OCI-LY1 (cell line): ENCODE measurements at regions not wholly inside any gene's neighbourhood (a gene's known extent, or its start where the extent isn't known, plus 50 kb on each side); places are given as distances from the start of the nearest gene placed in this dataset.
"Not testable (repeated sequence)": the region's sequence is repeated elsewhere in the genome, so short reads cannot be mapped to it uniquely, and the experiment has no call there.

Source experiments
- H2AFZ ChIP-seq: fragments of 200-600 bp; sonication (generic), shearing (Covaris generic); 2 replicates; pipeline ENCODE4 v1.6.0; 2014; ENCODE audit warnings: antibody characterized with exemption, mild to moderate bottlenecking, low read length
- H3F3A ChIP-seq: fragments of 200-600 bp; sonication (generic), shearing (Covaris generic); 2 replicates; pipeline ENCODE4 v1.6.0; 2014; ENCODE audit warnings: mild to moderate bottlenecking, antibody characterized with exemption, low read length, moderate library complexity; ENCODE audit not compliant: insufficient read depth
- H3K27ac ChIP-seq: fragments of 200-600 bp; sonication (generic); 2 replicates; pipeline ENCODE4 v1.5.1; 2014; ENCODE audit warnings: low read length, mixed run types, mild to moderate bottlenecking, low read depth; ENCODE audit not compliant: poor library complexity, severe bottlenecking
- H3K27me3 ChIP-seq: fragments of 200-600 bp; sonication (generic); 2 replicates; pipeline ENCODE4 v1.6.0; 2014; ENCODE audit warnings: antibody characterized with exemption, mild to moderate bottlenecking, low read length, moderate library complexity; ENCODE audit not compliant: insufficient read depth
- H3K36me3 ChIP-seq: fragments of 200-600 bp; sonication (generic); 2 replicates; pipeline ENCODE4 v1.6.1; 2014; ENCODE audit warnings: mild to moderate bottlenecking, antibody characterized with exemption, low read length, moderate library complexity, mixed read lengths; ENCODE audit not compliant: insufficient read depth
- H3K4me1 ChIP-seq: fragments of 200-600 bp; sonication (generic); 2 replicates; pipeline ENCODE4 v1.5.1; 2014; ENCODE audit warnings: mild to moderate bottlenecking, low read length, moderate library complexity; ENCODE audit not compliant: insufficient read depth, severe bottlenecking
- H3K4me2 ChIP-seq: fragments of 200-600 bp; sonication (generic), shearing (Covaris generic); 2 replicates; pipeline ENCODE4 v1.6.1; 2014; ENCODE audit warnings: low read length
- H3K4me3 ChIP-seq: fragments of 200-600 bp; sonication (generic); 2 replicates; pipeline ENCODE4 v1.5.1; 2014; ENCODE audit warnings: low read length, low read depth, mild to moderate bottlenecking, mixed read lengths; ENCODE audit not compliant: poor library complexity, severe bottlenecking
- H3K79me2 ChIP-seq: fragments of 200-600 bp; shearing (Covaris generic); 2 replicates; pipeline ENCODE4 v1.6.1; 2016; ENCODE audit warnings: mixed run types, low read length, mixed read lengths; ENCODE audit not compliant: insufficient read depth
- H3K9ac ChIP-seq: fragments of 200-600 bp; sonication (generic), shearing (Covaris generic); 2 replicates; pipeline ENCODE4 v1.6.1; 2014; ENCODE audit warnings: mild to moderate bottlenecking, low read length, mixed read lengths
- H3K9me2 ChIP-seq: fragments of 200-600 bp; sonication (generic), shearing (Covaris generic); 2 replicates; pipeline ENCODE4 v1.6.1; 2014; ENCODE audit warnings: low read depth, mild to moderate bottlenecking, low read length, mixed read lengths
- H3K9me3 ChIP-seq: fragments of 200-600 bp; shearing (Covaris generic); 2 replicates; pipeline ENCODE4 v1.6.1; 2014; ENCODE audit warnings: low read length, mixed read lengths
- H4K20me1 ChIP-seq: fragments of 200-600 bp; sonication (generic), shearing (Covaris generic); 2 replicates; pipeline ENCODE4 v1.6.0; 2016; ENCODE audit warnings: mild to moderate bottlenecking, low read length; ENCODE audit not compliant: insufficient read depth
- EZH2 ChIP-seq: fragments of 200-600 bp; sonication (generic), shearing (Covaris generic); IDR thresholded peaks from 2 replicates; pipeline ENCODE4 v1.8.0; 2017; ENCODE audit warnings: borderline replicate concordance, mixed run types, mild to moderate bottlenecking, antibody characterized with exemption, low read length, moderate library complexity, mixed read lengths
- TF ChIP-seq, protein P1 (sequence below): fragments of 200-600 bp; sonication (generic), shearing (Covaris generic); IDR thresholded peaks from 2 replicates; pipeline ENCODE4 v1.5.1; 2017; ENCODE audit warnings: mild to moderate bottlenecking, antibody characterized with exemption, low read length, moderate library complexity, mixed read lengths

DNA sequence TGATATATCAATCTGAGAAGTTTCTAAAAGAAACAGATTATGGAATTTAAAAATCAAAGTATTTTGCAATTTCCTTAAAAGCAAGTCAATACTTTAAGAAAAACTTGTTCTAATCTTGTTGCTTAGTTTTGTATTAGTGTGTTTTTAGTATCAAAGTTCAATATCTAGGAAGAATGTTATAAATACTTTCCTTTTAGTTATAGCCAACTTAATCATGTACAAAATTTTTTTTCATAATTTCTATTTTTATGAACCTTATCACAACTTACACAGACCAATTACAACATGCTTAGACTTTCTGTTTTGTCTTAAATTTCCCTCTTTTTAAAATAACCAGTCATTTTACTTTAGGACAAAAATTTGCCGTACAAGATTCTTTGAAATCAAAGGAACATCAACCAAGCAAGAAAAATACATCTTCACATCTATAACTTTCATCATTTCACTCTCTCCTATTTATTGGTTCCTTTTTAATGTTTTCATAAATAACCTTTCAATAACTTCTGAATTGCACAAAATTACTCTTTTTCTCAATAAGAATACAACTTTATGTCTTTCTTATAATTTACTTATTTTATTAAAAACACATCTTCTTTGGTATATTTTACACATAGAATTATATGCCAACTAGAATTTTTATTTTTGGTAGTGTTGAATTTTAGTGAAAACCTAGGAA lies 308.2 kb upstream of the GLI3 start:
- no peaks in the 10 kb centered on the region; the same call in 1 of the 2 replicates for H4K20me1 ChIP-seq
- no peak overlapping the region for H3K9ac ChIP-seq
- H3K4me3 ChIP-seq: no peak overlapping the region
- H3K9me3 ChIP-seq: peaks cover 18% of the 10 kb centered on the region
- no peaks in the 10 kb centered on the region for H3K79me2 ChIP-seq
- no peak overlapping the region for H2AFZ ChIP-seq
- no peak overlapping the region for H3K27ac ChIP-seq
- TF ChIP-seq, protein P1, sequence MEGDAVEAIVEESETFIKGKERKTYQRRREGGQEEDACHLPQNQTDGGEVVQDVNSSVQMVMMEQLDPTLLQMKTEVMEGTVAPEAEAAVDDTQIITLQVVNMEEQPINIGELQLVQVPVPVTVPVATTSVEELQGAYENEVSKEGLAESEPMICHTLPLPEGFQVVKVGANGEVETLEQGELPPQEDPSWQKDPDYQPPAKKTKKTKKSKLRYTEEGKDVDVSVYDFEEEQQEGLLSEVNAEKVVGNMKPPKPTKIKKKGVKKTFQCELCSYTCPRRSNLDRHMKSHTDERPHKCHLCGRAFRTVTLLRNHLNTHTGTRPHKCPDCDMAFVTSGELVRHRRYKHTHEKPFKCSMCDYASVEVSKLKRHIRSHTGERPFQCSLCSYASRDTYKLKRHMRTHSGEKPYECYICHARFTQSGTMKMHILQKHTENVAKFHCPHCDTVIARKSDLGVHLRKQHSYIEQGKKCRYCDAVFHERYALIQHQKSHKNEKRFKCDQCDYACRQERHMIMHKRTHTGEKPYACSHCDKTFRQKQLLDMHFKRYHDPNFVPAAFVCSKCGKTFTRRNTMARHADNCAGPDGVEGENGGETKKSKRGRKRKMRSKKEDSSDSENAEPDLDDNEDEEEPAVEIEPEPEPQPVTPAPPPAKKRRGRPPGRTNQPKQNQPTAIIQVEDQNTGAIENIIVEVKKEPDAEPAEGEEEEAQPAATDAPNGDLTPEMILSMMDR: no peak
- TF ChIP-seq EZH2: no peak
- no peaks in the 10 kb centered on the region for H3F3A ChIP-seq
- no peak overlapping the region for H3K4me2 ChIP-seq
- H3K27me3 ChIP-seq: no peaks in the 10 kb centered on the region
- no peaks in the 10 kb centered on the region for H3K36me3 ChIP-seq
- H3K9me2 ChIP-seq: no peaks in the 10 kb centered on the region
- no peaks in the 10 kb centered on the region for H3K4me1 ChIP-seq

DNA sequence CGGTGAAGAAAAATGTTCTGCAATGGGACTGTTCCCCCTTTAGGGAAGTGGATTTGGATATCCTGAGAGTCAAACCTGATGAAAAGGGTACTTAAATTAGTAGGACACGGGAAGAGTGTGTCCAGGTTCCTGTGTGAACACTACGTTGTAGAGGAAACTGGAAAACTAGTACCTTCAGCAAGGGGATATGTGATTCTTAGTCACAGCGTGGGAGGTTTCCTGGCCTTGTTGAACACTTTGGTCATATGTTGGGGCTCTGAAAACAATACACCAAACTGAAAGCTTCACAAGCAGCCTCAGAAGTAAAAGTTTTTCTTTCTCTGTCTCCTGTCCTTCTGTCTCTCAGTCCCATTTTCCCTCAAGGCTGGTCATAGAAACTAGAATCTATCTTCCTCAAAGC lies 306.9 kb upstream of the GLI3 start:
- peaks cover 18% of the 10 kb centered on the region for H3K9me3 ChIP-seq
- no peak overlapping the region for H3K4me3 ChIP-seq
- H3K9ac ChIP-seq: no peak overlapping the region
- H3K4me2 ChIP-seq: no peak overlapping the region
- no peaks in the 10 kb centered on the region for H3K36me3 ChIP-seq
- no peak overlapping the region for H2AFZ ChIP-seq
- H3K27me3 ChIP-seq: no peaks in the 10 kb centered on the region
- H3K79me2 ChIP-seq: no peaks in the 10 kb centered on the region
- TF ChIP-seq, protein P1: no peak
- TF ChIP-seq EZH2: no peak
- H4K20me1 ChIP-seq: no peaks in the 10 kb centered on the region; the same call in 1 of the 2 replicates
- no peaks in the 10 kb centered on the region for H3F3A ChIP-seq
- no peaks in the 10 kb centered on the region for H3K4me1 ChIP-seq
- no peak overlapping the region for H3K27ac ChIP-seq
- no peaks in the 10 kb centered on the region for H3K9me2 ChIP-seq

DNA sequence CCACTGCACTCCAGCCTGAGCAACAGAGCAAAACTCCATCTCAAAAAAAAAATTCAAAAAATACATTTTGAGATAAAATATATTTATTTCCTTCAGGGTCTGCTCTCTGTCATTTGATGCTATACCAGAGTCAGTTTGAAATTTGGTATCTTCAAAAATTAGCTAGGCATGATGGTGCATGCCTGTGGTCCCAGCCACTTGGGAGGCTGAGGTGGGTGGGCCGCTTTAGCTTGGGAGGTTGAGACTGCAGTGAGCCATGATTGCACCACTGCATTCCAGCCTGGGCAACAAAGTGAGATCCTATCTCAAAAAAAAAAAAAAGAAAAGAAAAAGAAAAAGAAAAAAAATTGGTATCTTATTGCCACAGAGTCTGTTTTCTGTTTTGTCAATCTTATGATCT lies 305.4 kb upstream of the GLI3 start:
- H4K20me1 ChIP-seq, H3K79me2 ChIP-seq, H3K27ac ChIP-seq, H3K9me2 ChIP-seq, H3K36me3 ChIP-seq, H3K4me2 ChIP-seq, H3K9ac ChIP-seq, H2AFZ ChIP-seq, H3F3A ChIP-seq, H3K4me3 ChIP-seq, H3K4me1 ChIP-seq, H3K27me3 ChIP-seq: not testable (repeated sequence)
- peaks cover 18% of the 10 kb centered on the region for H3K9me3 ChIP-seq

DNA sequence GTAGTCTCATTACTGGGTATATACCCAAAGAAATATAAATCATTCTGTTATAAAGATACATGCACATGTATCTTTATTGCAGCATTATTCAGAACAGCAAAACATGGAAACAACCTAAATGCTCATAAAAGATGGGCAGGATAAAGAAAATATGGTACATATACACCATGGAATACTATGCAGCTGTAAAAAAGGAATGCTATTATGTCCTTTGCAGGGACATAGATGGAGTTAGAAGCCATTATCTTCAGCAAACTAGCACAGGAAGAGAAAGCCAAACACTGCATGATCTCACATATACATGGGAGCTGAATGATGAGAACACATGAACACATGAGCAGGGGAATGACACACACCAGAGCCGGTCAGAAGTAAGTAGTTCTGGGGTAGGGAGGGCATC lies 297.4 kb upstream of the GLI3 start:
- no peak overlapping the region for H3K4me2 ChIP-seq
- H3K9me2 ChIP-seq: no peaks in the 10 kb centered on the region
- H2AFZ ChIP-seq: no peak overlapping the region
- no peak overlapping the region for H3K27ac ChIP-seq
- H3K79me2 ChIP-seq: no peaks in the 10 kb centered on the region
- H3K4me3 ChIP-seq: no peak overlapping the region
- H3K4me1 ChIP-seq: no peaks in the 10 kb centered on the region
- H3K36me3 ChIP-seq: no peaks in the 10 kb centered on the region
- no peaks in the 10 kb centered on the region for H3F3A ChIP-seq
- no peaks in the 10 kb centered on the region for H3K9me3 ChIP-seq
- no peaks in the 10 kb centered on the region for H4K20me1 ChIP-seq
- no peaks in the 10 kb centered on the region for H3K27me3 ChIP-seq
- TF ChIP-seq, protein P1: no peak
- TF ChIP-seq EZH2: no peak
- no peak overlapping the region for H3K9ac ChIP-seq
